Glutamatergic neuron (in vitro differentiated cells): ENCODE measurements at regions not wholly inside any gene's neighbourhood (a gene's known extent, or its start where the extent isn't known, plus 50 kb on each side); places are given as distances from the start of the nearest gene placed in this dataset.

Experiments
- DNase-seq: peaks from one replicate; pipeline ENCODE4 v3.0.0; 2022
- H3K27ac Mint-ChIP-seq: one replicate; pipeline ENCODE4 v1.8.0; 2020; ENCODE audit warnings: mild to moderate bottlenecking, mixed read lengths, inconsistent platforms; ENCODE audit not compliant: unreplicated experiment
- H3K27me3 Mint-ChIP-seq: one replicate; pipeline ENCODE4 v1.8.0; 2020; ENCODE audit warnings: mild to moderate bottlenecking, moderate library complexity, mixed read lengths, inconsistent platforms; ENCODE audit not compliant: unreplicated experiment
- H3K36me3 Mint-ChIP-seq: one replicate; pipeline ENCODE4 v1.8.0; 2020; ENCODE audit warnings: mild to moderate bottlenecking, mixed read lengths, inconsistent platforms; ENCODE audit not compliant: unreplicated experiment
- H3K4me1 Mint-ChIP-seq: one replicate; pipeline ENCODE4 v1.8.0; 2020; ENCODE audit warnings: mild to moderate bottlenecking, low read depth, mixed read lengths, inconsistent platforms; ENCODE audit not compliant: unreplicated experiment
- H3K4me3 Mint-ChIP-seq: one replicate; pipeline ENCODE4 v1.8.0; 2020; ENCODE audit warnings: mild to moderate bottlenecking, mixed read lengths, inconsistent platforms; ENCODE audit not compliant: unreplicated experiment
- H3K9me3 Mint-ChIP-seq: one replicate; pipeline ENCODE4 v1.8.0; 2020; ENCODE audit warnings: mild to moderate bottlenecking, moderate library complexity, mixed read lengths, inconsistent platforms; ENCODE audit not compliant: unreplicated experiment
- CTCF ChIP-seq: fragments of 200-600 bp; sonication (generic); IDR thresholded peaks from one replicate; pipeline ENCODE4 v1.5.0; 2021; ENCODE audit not compliant: partially characterized antibody, unreplicated experiment

GRCh38 chrX:149097786-149098185 lies 407.3 kb downstream of the IDS start:
- no peaks in the 10 kb centered on the region for H3K9me3 Mint-ChIP-seq
- H3K27me3 Mint-ChIP-seq: no peaks in the 10 kb centered on the region
- H3K27ac Mint-ChIP-seq: no peak overlapping the region
- DNase-seq: no peak
- peaks cover 1% of the 10 kb centered on the region for H3K4me1 Mint-ChIP-seq
- H3K36me3 Mint-ChIP-seq: no peaks in the 10 kb centered on the region
- no peak for TF ChIP-seq CTCF
- H3K4me3 Mint-ChIP-seq: no peak overlapping the region

- Mint-ChIP-seq H3K9me3 (no peaks in the 10 kb centered on the region), H3K4me1 (no peaks in the 10 kb centered on the region), H3K27me3 (no peaks in the 10 kb centered on the region), H3K27ac (no peak overlapping the region), H3K36me3 (no peaks in the 10 kb centered on the region), H3K4me3 (no peak overlapping the region)
- TF ChIP-seq CTCF: no peak
- no peak for DNase-seq
Measured at GRCh38 chrX:149092179-149092578, 412.9 kb downstream of the IDS start.

- H3K27ac Mint-ChIP-seq: no peak overlapping the region
- no peaks in the 10 kb centered on the region for H3K4me1 Mint-ChIP-seq
- no peaks in the 10 kb centered on the region for H3K27me3 Mint-ChIP-seq
- no peak for TF ChIP-seq CTCF
- H3K4me3 Mint-ChIP-seq: no peak overlapping the region
- DNase-seq: no peak
- H3K9me3 Mint-ChIP-seq: no peaks in the 10 kb centered on the region
- H3K36me3 Mint-ChIP-seq: no peaks in the 10 kb centered on the region
Measured at GRCh38 chrX:149079805-149080406, 425.2 kb downstream of the IDS start.

- no peak for TF ChIP-seq CTCF
- H3K4me3 Mint-ChIP-seq: no peak overlapping the region
- no peaks in the 10 kb centered on the region for H3K4me1 Mint-ChIP-seq
- no peak for DNase-seq
- no peaks in the 10 kb centered on the region for H3K9me3 Mint-ChIP-seq
- no peaks in the 10 kb centered on the region for H3K27me3 Mint-ChIP-seq
- H3K36me3 Mint-ChIP-seq: no peaks in the 10 kb centered on the region
- no peak overlapping the region for H3K27ac Mint-ChIP-seq
Measured at GRCh38 chrX:149074398-149074797, 430.7 kb downstream of the IDS start.

- Mint-ChIP-seq H3K4me3 (no peak overlapping the region), H3K9me3 (no peaks in the 10 kb centered on the region), H3K27me3 (no peaks in the 10 kb centered on the region), H3K27ac (no peak overlapping the region), H3K4me1 (no peaks in the 10 kb centered on the region), H3K36me3 (no peaks in the 10 kb centered on the region)
- DNase-seq: no peak
- TF ChIP-seq CTCF: no peak
Measured at GRCh38 chrX:149073479-149073878, 431.6 kb downstream of the IDS start.
